HepG2 (cell line): ENCODE measurements at regions not wholly inside any gene's neighbourhood (a gene's known extent, or its start where the extent isn't known, plus 50 kb on each side); places are given as distances from the start of the nearest gene placed in this dataset.

Experiments used
- ATAC-seq: fragments of 200-7000 bp; cut with Tn5 transposase; 3 replicates; pipeline ENCODE4 v1.9.1; 2020; ENCODE audit warnings: mild to moderate bottlenecking, moderate library complexity
- BruUV-seq: library from RNA; stranded (reverse); fragments of 400-500 nt; replicated peaks from 2 replicates; lab custom pipeline; 2021; lab: Mats Ljungman, UMichigan
- CTCF ChIA-PET: fragments of 300-600 bp; formaldehyde crosslinking; extraction: SDS; loops from one replicate; lab custom pipeline; 2021; ENCODE audit warnings: low total read pairs, inconsistent platforms, low intra/inter-chr PET ratio; lab: Yijun Ruan, JAX
- POLR2A ChIA-PET: fragments of 350-600 bp; sonication (Branson Sonifier 250); formaldehyde crosslinking; loops from one replicate; lab custom pipeline; 2020; ENCODE audit warnings: antibody characterized with exemption, inconsistent platforms; lab: Yijun Ruan, JAX
- DNase-seq: peaks from one replicate; pipeline ENCODE4 v3.0.0-alpha.2; 2015; ENCODE audit warnings: low spot score
- FAIRE-seq: peaks from 3 replicates; lab custom pipeline; 2011; peaks lifted over from hg19 to GRCh38; lab: Jason Lieb, UNC
- H2AFZ ChIP-seq: one replicate; pipeline ENCODE4 v1.6.1; 2011; ENCODE audit warnings: low read length, inconsistent platforms
- H3K27ac ChIP-seq: fragments of 300-600 bp; 3 replicates; pipeline ENCODE4 v1.8.0; 2011; ENCODE audit warnings: mixed run types, mild to moderate bottlenecking, mixed read lengths, low read length, inconsistent platforms; ENCODE audit not compliant: insufficient read depth; ENCODE audit errors: extremely low read length
- H3K27me3 ChIP-seq, 2 experiments: fragments of 200-600 bp in 1 of 2; 2 replicates in 1 of 2; 3 replicates in 1 of 2; pipeline versions ENCODE4 v1.6.0 to v1.8.0; 2011; ENCODE audit warnings: low read length in 2 of 2, mild to moderate bottlenecking in 2 of 2, moderate library complexity in 2 of 2, inconsistent platforms in 1 of 2; ENCODE audit not compliant: insufficient read depth in 2 of 2, control insufficient read depth in 1 of 2
- H3K36me3 ChIP-seq, 2 experiments: fragments of 200-600 bp in 1 of 2; replicated peaks in 1 of 2; 2 replicates in 1 of 2; 3 replicates in 1 of 2; pipeline versions ENCODE4 v1.5.1 to v1.8.0; 2011; ENCODE audit warnings: low read length in 2 of 2, inconsistent platforms in 1 of 2; ENCODE audit not compliant: insufficient read depth in 2 of 2, control insufficient read depth in 1 of 2
- H3K4me1 ChIP-seq: 2 replicates; pipeline ENCODE4 v1.5.1; 2012; ENCODE audit warnings: low read length, inconsistent platforms; ENCODE audit not compliant: insufficient read depth
- H3K4me2 ChIP-seq: 2 replicates; pipeline ENCODE4 v1.6.0; 2011; ENCODE audit warnings: low read depth, low read length, inconsistent platforms
- H3K4me3 ChIP-seq, 3 experiments: fragments of 200-600 bp in 1 of 3; sonication (generic), shearing (Covaris generic) in 1 of 3; replicated peaks in 1 of 3; 2 replicates each; pipeline ENCODE4 v1.5.1; 2011 to 2016; ENCODE audit warnings: low read length in 3 of 3, inconsistent platforms in 2 of 3, low read depth in 2 of 3, mild to moderate bottlenecking in 2 of 3, control low read depth in 1 of 3, mixed read lengths in 1 of 3; ENCODE audit not compliant: insufficient read depth in 1 of 3
- H3K79me2 ChIP-seq: one replicate; pipeline ENCODE4 v1.6.1; 2011; ENCODE audit warnings: low read length, inconsistent platforms; ENCODE audit not compliant: insufficient read depth
- H3K9ac ChIP-seq: 2 replicates; pipeline ENCODE4 v1.6.0; 2011; ENCODE audit warnings: mild to moderate bottlenecking, low read depth, low read length, inconsistent platforms; ENCODE audit not compliant: insufficient read depth
- H3K9me3 ChIP-seq: 2 replicates; pipeline ENCODE4 v1.5.1; 2012; ENCODE audit warnings: mild to moderate bottlenecking, low read length
- H4K20me1 ChIP-seq: 2 replicates; pipeline ENCODE4 v1.6.0; 2011; ENCODE audit warnings: inconsistent platforms, mild to moderate bottlenecking, low read length, moderate library complexity; ENCODE audit not compliant: insufficient read depth
- KDM1A ChIP-seq: IDR thresholded peaks from 2 replicates; pipeline ENCODE4 v1.6.1; 2016; ENCODE audit warnings: missing compliant biosample characterization
- MEIS2 ChIP-seq: sonication (generic); formaldehyde crosslinking; IDR thresholded peaks from 2 replicates; pipeline ENCODE4 v1.9.0; 2021; ENCODE audit warnings: mild to moderate bottlenecking, missing genetic modification reagents
- ZNF629 ChIP-seq: sonication (generic); formaldehyde crosslinking; conservative IDR thresholded peaks from 2 replicates; pipeline ENCODE4 v1.5.0; 2020; ENCODE audit warnings: missing genetic modification reagents
- WGBS: methylation state at CpG from one replicate; pipeline ENCODE4 v1.1.6; 2017; ENCODE audit warnings: low lambda C conversion rate; 5-methylcytosine and 5-hydroxymethylcytosine counted together
- in situ Hi-C: cut with HindIII; loops from 2 replicates; pipeline ENCODE4 v1.10.0; 2017; ENCODE audit warnings: low pct_unique_long_range_greater_than_20kb; ENCODE audit not compliant: extremely low pct_ligation_motif_present
- intact Hi-C: fragments of 100-400 bp; cut with micrococcal nuclease; formaldehyde crosslinking; loops from one replicate; pipeline ENCODE4 v1.10.0; 2022; ENCODE audit not compliant: unreplicated experiment
- TF ChIP-seq, protein P1 (sequence below): sonication (generic); formaldehyde crosslinking; IDR thresholded peaks from 2 replicates; pipeline ENCODE4 v1.4.0; 2020; ENCODE audit warnings: missing genetic modification reagents
- TF ChIP-seq, protein P2 (sequence below): sonication (generic); formaldehyde crosslinking; IDR thresholded peaks from 2 replicates; pipeline ENCODE4 v1.5.0; 2020; ENCODE audit warnings: mild to moderate bottlenecking, low read depth, missing genetic modification reagents, borderline replicate concordance

DNA sequence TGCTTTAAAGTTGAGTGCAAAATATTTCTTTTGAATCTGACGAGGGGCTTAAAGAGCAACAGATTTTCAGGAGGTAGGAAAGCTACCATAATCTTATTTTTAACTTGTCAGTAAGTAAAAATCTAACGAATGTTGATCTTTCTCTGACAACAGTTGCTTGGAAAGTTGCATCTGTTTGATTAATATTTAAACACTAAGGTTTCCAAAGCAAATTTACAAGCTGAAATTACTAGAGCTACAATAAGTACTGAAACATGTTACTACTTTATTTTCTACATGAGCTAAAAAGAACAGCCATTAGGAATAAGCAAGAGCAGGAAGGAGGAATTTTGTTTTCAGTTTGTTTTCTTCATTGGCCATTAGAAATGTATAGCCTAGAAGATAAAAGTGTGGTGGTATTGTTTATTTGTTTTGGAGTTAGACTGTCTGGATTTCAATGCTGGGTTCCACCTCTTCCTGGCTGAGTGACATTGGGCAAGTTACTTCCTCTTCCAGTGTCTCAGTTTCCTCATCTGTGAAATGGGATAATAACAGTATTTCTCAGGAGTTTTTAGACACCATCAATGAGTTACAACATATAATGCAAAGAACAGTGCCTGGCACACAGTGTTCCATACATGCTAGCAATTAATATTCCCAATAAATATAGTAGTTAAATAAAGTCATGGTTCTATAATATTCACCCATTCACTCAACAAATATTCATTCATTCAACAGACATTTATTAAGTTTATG lies 87.9 kb upstream of the FLRT2 start:
- Histone ChIP-seq H3K4me2 (no peak overlapping the region), H3K36me3 (no peaks in the 10 kb centered on the region), H3K9me3 (peaks cover 66% of the 10 kb centered on the region), H2AFZ (no peak overlapping the region), H3K4me3 (no peak overlapping the region), H3K79me2 (no peaks in the 10 kb centered on the region), H4K20me1 (no peaks in the 10 kb centered on the region), H3K9ac (no peak overlapping the region), H3K27me3 (no peaks in the 10 kb centered on the region), H3K4me1 (no peaks in the 10 kb centered on the region), H3K27ac (no peak overlapping the region)
- FAIRE-seq (no peak), ATAC-seq (no peak), DNase-seq (no peak)
- in situ Hi-C loops (no loop called here), intact Hi-C loops (no loop called here)
- ChIA-PET POLR2A (no interaction called here), CTCF (no interaction called here)
- WGBS, result 1% methylated on average over 2 of the region's 2 CpGs
- no TSS peak for BruUV-seq
- TF ChIP-seq KDM1A (0 out of 2 replicates have a peak, but pooled peaks have one; percentile 37), MEIS2 (CRISPR knock-in tag) (no peak), ZNF629 (CRISPR knock-in tag) (peak; percentile 78)
- TF ChIP-seq, protein P1, sequence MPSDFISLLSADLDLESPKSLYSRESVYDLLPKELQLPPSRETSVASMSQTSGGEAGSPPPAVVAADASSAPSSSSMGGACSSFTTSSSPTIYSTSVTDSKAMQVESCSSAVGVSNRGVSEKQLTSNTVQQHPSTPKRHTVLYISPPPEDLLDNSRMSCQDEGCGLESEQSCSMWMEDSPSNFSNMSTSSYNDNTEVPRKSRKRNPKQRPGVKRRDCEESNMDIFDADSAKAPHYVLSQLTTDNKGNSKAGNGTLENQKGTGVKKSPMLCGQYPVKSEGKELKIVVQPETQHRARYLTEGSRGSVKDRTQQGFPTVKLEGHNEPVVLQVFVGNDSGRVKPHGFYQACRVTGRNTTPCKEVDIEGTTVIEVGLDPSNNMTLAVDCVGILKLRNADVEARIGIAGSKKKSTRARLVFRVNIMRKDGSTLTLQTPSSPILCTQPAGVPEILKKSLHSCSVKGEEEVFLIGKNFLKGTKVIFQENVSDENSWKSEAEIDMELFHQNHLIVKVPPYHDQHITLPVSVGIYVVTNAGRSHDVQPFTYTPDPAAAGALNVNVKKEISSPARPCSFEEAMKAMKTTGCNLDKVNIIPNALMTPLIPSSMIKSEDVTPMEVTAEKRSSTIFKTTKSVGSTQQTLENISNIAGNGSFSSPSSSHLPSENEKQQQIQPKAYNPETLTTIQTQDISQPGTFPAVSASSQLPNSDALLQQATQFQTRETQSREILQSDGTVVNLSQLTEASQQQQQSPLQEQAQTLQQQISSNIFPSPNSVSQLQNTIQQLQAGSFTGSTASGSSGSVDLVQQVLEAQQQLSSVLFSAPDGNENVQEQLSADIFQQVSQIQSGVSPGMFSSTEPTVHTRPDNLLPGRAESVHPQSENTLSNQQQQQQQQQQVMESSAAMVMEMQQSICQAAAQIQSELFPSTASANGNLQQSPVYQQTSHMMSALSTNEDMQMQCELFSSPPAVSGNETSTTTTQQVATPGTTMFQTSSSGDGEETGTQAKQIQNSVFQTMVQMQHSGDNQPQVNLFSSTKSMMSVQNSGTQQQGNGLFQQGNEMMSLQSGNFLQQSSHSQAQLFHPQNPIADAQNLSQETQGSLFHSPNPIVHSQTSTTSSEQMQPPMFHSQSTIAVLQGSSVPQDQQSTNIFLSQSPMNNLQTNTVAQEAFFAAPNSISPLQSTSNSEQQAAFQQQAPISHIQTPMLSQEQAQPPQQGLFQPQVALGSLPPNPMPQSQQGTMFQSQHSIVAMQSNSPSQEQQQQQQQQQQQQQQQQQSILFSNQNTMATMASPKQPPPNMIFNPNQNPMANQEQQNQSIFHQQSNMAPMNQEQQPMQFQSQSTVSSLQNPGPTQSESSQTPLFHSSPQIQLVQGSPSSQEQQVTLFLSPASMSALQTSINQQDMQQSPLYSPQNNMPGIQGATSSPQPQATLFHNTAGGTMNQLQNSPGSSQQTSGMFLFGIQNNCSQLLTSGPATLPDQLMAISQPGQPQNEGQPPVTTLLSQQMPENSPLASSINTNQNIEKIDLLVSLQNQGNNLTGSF (CRISPR knock-in tag), result no peak
- TF ChIP-seq, protein P2, sequence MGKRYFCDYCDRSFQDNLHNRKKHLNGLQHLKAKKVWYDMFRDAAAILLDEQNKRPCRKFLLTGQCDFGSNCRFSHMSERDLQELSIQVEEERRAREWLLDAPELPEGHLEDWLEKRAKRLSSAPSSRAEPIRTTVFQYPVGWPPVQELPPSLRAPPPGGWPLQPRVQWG (CRISPR knock-in tag), result no peak
